ENCODE measurements at regions not wholly inside any gene's neighbourhood (a gene's known extent, or its start where the extent isn't known, plus 50 kb on each side); places are given as distances from the start of the nearest gene placed in this dataset.

- 95% methylated on average over 1 of the region's 1 CpG for WGBS (ENCODE audit: low lambda C conversion rate)
- Histone ChIP-seq H3K9ac (no peak overlapping the region), H3K79me2 (ENCODE audit: insufficient read depth) (no peaks in the 10 kb centered on the region), H4K20me1 (ENCODE audit: insufficient read depth) (no peaks in the 10 kb centered on the region), H3K4me2 (no peak overlapping the region), H3K9me3 (no peaks in the 10 kb centered on the region), H3F3A (replicated peaks; ENCODE audit: insufficient read depth) (no peaks in the 10 kb centered on the region), H3K9me2 (no peaks in the 10 kb centered on the region), H3K4me3 (ENCODE audit: low read depth in 2 of 2, low read length in 1 of 2) (no peak overlapping the region), H3K36me3 (replicated peaks in 1 of 2; ENCODE audit: control insufficient read depth in 1 of 2, insufficient read depth in 2 of 2, low read length in 1 of 2) (no peaks in the 10 kb centered on the region), H3K27ac (ENCODE audit: low read depth in 2 of 2, low read length in 1 of 2) (no peak overlapping the region), H2AFZ (ENCODE audit: low read depth) (0 out of 2 replicates have a peak overlapping the region, but pooled peaks have one; percentile 17), H3K27me3 (ENCODE audit: insufficient read depth) (no peaks in the 10 kb centered on the region), H3K4me1 (ENCODE audit: control insufficient read depth in 1 of 2, insufficient read depth in 2 of 2, low read depth in 1 of 2, low read length in 1 of 2) (peaks cover 0 to 1% of the 10 kb centered on the region in 2 experiments; a peak in 1 of 4 replicates)
- ChIA-PET POLR2A (no interaction called here), CTCF (interaction anchor here (1.2 kb wide), 1 partner anchor 10 kb away, joined by 4 read pairs; no protein-coding TSS in a partner anchor)
- no peak for DNase-seq
- TF ChIP-seq IRF3 (IDR thresholded peaks at IDR 0.05; ENCODE audit: low read depth, low read length) (no peak), CHD2 (IDR thresholded peaks at IDR 0.05; ENCODE audit: low read length, partially characterized antibody) (no peak), EZH2phosphoT487 (IDR thresholded peaks at IDR 0.05; ENCODE audit: borderline replicate concordance, low read depth) (no peak), JUND (IDR thresholded peaks at IDR 0.05) (no peak), FOXM1 (IDR thresholded peaks at IDR 0.05; ENCODE audit: low read depth) (no peak), NFIC (IDR thresholded peaks at IDR 0.05; ENCODE audit: borderline replicate concordance) (no peak), USF1 (IDR thresholded peaks at IDR 0.05; ENCODE audit: borderline replicate concordance, low read depth) (no peak), GATA2 (CRISPR knock-in tag; IDR thresholded peaks at IDR 0.05) (no peak), TEAD4 (IDR thresholded peaks at IDR 0.05; ENCODE audit: borderline replicate concordance, insufficient read depth) (no peak), SIN3A (IDR thresholded peaks at IDR 0.05; ENCODE audit: borderline replicate concordance, low read depth, low read length) (no peak), MXI1 (IDR thresholded peaks at IDR 0.05; ENCODE audit: low read depth, low read length) (no peak), ZBTB33 (IDR thresholded peaks at IDR 0.05; ENCODE audit: borderline replicate concordance, low read depth) (no peak), MAX (IDR thresholded peaks at IDR 0.05; ENCODE audit: low read depth) (no peak)
Measured at GRCh38 chr6:113489952-113490746, 367.0 kb upstream of the MARCKS start.

All from SK-N-SH (cell line).